SK-N-SH treated with all-trans-retinoic acid at 6 μM for 48 hours (cell line): ENCODE measurements at regions not wholly inside any gene's neighbourhood (a gene's known extent, or its start where the extent isn't known, plus 50 kb on each side); places are given as distances from the start of the nearest gene placed in this dataset.

Experiments
- ATAC-seq: fragments of 200-7000 bp; cut with Tn5 transposase; 3 replicates; pipeline ENCODE4 v1.9.1; 2020; ENCODE audit warnings: mild to moderate bottlenecking, moderate library complexity
- BACH2 ChIP-seq: fragments of 250-450 bp; sonication (Bioruptor Pico); IDR thresholded peaks from 2 replicates; pipeline ENCODE4 v1.9.0; 2021; ENCODE audit warnings: mild to moderate bottlenecking, borderline replicate concordance
- CREB5 ChIP-seq: fragments of 250-450 bp; sonication (Bioruptor Pico); IDR thresholded peaks from 2 replicates; pipeline ENCODE4 v1.5.1; 2020; ENCODE audit warnings: low read depth, mild to moderate bottlenecking, moderate library complexity
- CSDC2 ChIP-seq: fragments of 250-450 bp; sonication (Bioruptor Pico); IDR thresholded peaks from 2 replicates; pipeline ENCODE4 v1.5.0; 2020; ENCODE audit warnings: mild to moderate bottlenecking, moderate library complexity
- CSRNP3 ChIP-seq: fragments of 250-450 bp; sonication (Bioruptor Pico); IDR thresholded peaks from 2 replicates; pipeline ENCODE4 v1.5.1; 2021; ENCODE audit warnings: mild to moderate bottlenecking, moderate library complexity
- ESRRG ChIP-seq: fragments of 250-450 bp; sonication (Bioruptor Pico); IDR thresholded peaks from 2 replicates; pipeline ENCODE4 v1.6.1; 2021; ENCODE audit warnings: mild to moderate bottlenecking
- GLIS3 ChIP-seq: fragments of 250-450 bp; sonication (Bioruptor Pico); IDR thresholded peaks from 2 replicates; pipeline ENCODE4 v1.5.0; 2020; ENCODE audit warnings: mild to moderate bottlenecking, moderate library complexity
- OSR1 ChIP-seq: fragments of 250-450 bp; sonication (Bioruptor Pico); IDR thresholded peaks from 2 replicates; pipeline ENCODE4 v1.8.0; 2022; ENCODE audit warnings: moderate library complexity, mild to moderate bottlenecking, inconsistent platforms
- PATZ1 ChIP-seq: fragments of 250-450 bp; sonication (Bioruptor Pico); IDR thresholded peaks from 2 replicates; pipeline ENCODE4 v1.8.0; 2020; ENCODE audit warnings: mild to moderate bottlenecking, moderate library complexity, borderline replicate concordance
- PPARA ChIP-seq: fragments of 250-450 bp; sonication (Bioruptor Pico); IDR thresholded peaks from 2 replicates; pipeline ENCODE4 v1.5.0; 2020; ENCODE audit warnings: mild to moderate bottlenecking, borderline replicate concordance
- RARB ChIP-seq: fragments of 250-450 bp; sonication (Bioruptor Pico); IDR thresholded peaks from 2 replicates; pipeline ENCODE4 v1.8.0; 2021; ENCODE audit warnings: mild to moderate bottlenecking, moderate library complexity
- SNAI2 ChIP-seq: fragments of 250-450 bp; sonication (Bioruptor Pico); IDR thresholded peaks from 2 replicates; pipeline ENCODE4 v1.5.0; 2020; ENCODE audit warnings: mild to moderate bottlenecking, moderate library complexity
- TCF4 ChIP-seq: fragments of 250-450 bp; sonication (Bioruptor Pico); IDR thresholded peaks from 2 replicates; pipeline ENCODE4 v1.8.0; 2021; ENCODE audit warnings: mild to moderate bottlenecking, moderate library complexity, borderline replicate concordance
- TOX ChIP-seq: fragments of 250-450 bp; sonication (Bioruptor Pico); IDR thresholded peaks from 2 replicates; pipeline ENCODE4 v1.8.0; 2021; ENCODE audit warnings: mild to moderate bottlenecking, moderate library complexity, borderline replicate concordance
- TSHZ2 ChIP-seq: fragments of 250-450 bp; sonication (Bioruptor Pico); IDR thresholded peaks from 2 replicates; pipeline ENCODE4 v1.5.0; 2020; ENCODE audit warnings: mild to moderate bottlenecking, moderate library complexity
- ZC3H10 ChIP-seq: fragments of 250-450 bp; sonication (Bioruptor Pico); IDR thresholded peaks from 2 replicates; pipeline ENCODE4 v1.5.1; 2021; ENCODE audit warnings: mild to moderate bottlenecking, moderate library complexity
- ZFP3 ChIP-seq: fragments of 250-450 bp; sonication (Bioruptor Pico); IDR thresholded peaks from 2 replicates; pipeline ENCODE4 v1.5.0; 2020; ENCODE audit warnings: mild to moderate bottlenecking, moderate library complexity
- ZFP30 ChIP-seq: fragments of 450-650 bp; formaldehyde crosslinking; IDR thresholded peaks from 2 replicates; pipeline ENCODE4 v1.5.0; 2022; ENCODE audit warnings: mild to moderate bottlenecking, moderate library complexity
- ZNF70 ChIP-seq: fragments of 450-650 bp; formaldehyde crosslinking; IDR thresholded peaks from 2 replicates; pipeline ENCODE4 v1.5.0; 2020; ENCODE audit warnings: mild to moderate bottlenecking, moderate library complexity
- ZNF8 ChIP-seq: fragments of 450-650 bp; formaldehyde crosslinking; IDR thresholded peaks from 2 replicates; pipeline ENCODE4 v1.5.0; 2020; ENCODE audit warnings: mild to moderate bottlenecking, moderate library complexity

GRCh38 chr13:91193358-91193757 is 154.1 kb upstream of the MIR17HG start (continued):
- TF ChIP-seq PATZ1: no peak
- no peak for TF ChIP-seq TSHZ2 (CRISPR knock-in tag)

- TF ChIP-seq CSDC2 (CRISPR knock-in tag) (no peak), TOX (CRISPR knock-in tag) (no peak), ZFP30 (no peak), ZNF8 (no peak), CREB5 (CRISPR knock-in tag) (no peak)
- ATAC-seq: no peak
These were observed 151.7 kb upstream of the MIR17HG start for GRCh38 chr13:91195789-91196188.

GRCh38 chr13:91196958-91197357 is 150.5 kb upstream of the MIR17HG start:
- ATAC-seq: no peak
- no peak for TF ChIP-seq PATZ1
- no peak for TF ChIP-seq ZFP3 (CRISPR knock-in tag)
- TF ChIP-seq ZNF70: no peak
- TF ChIP-seq BACH2 (CRISPR knock-in tag): no peak
- TF ChIP-seq GLIS3: no peak
- TF ChIP-seq RARB: no peak
- TF ChIP-seq OSR1 (CRISPR knock-in tag): no peak
- TF ChIP-seq SNAI2 (CRISPR knock-in tag): no peak
- TF ChIP-seq PPARA (CRISPR knock-in tag): no peak
- TF ChIP-seq TSHZ2 (CRISPR knock-in tag): no peak
- TF ChIP-seq CREB5 (CRISPR knock-in tag): no peak
- no peak for TF ChIP-seq TCF4 (CRISPR knock-in tag)
- no peak for TF ChIP-seq ZC3H10 (CRISPR knock-in tag)
- TF ChIP-seq ESRRG (CRISPR knock-in tag): no peak
- no peak for TF ChIP-seq CSDC2 (CRISPR knock-in tag)
- no peak for TF ChIP-seq ZFP30
- no peak for TF ChIP-seq TOX (CRISPR knock-in tag)
- no peak for TF ChIP-seq ZNF8
- TF ChIP-seq CSRNP3 (CRISPR knock-in tag): no peak
